ENCODE measurements at regions not wholly inside any gene's neighbourhood (a gene's known extent, or its start where the extent isn't known, plus 50 kb on each side); places are given as distances from the start of the nearest gene placed in this dataset.

GRCh38 chr14:41130274-41130673 is 476.4 kb upstream of the LRFN5 start:
- Histone ChIP-seq H3K23ac (ENCODE audit: low read length) (no peak overlapping the region), H3K18ac (ENCODE audit: low read length) (no peak overlapping the region), H2AFZ (ENCODE audit: insufficient read depth, low read length, poor library complexity) (no peak overlapping the region), H2BK5ac (ENCODE audit: low read depth, low read length, poor library complexity) (no peak overlapping the region), H2BK120ac (ENCODE audit: insufficient read depth, low read length, poor library complexity) (no peak overlapping the region), H3K9me3 (ENCODE audit: insufficient read depth, low read depth, low read length) (no peaks in the 10 kb centered on the region), H3K4ac (ENCODE audit: low read depth, low read length) (no peak overlapping the region), H3K27me3 (ENCODE audit: insufficient read depth, low read length) (no peaks in the 10 kb centered on the region), H3K4me1 (ENCODE audit: control insufficient read depth in 1 of 2, insufficient read depth in 2 of 2, low read length in 2 of 2) (no peaks in the 10 kb centered on the region), H4K12ac (ENCODE audit: low read depth, low read length) (no peak overlapping the region), H4K8ac (ENCODE audit: low read depth, low read length) (no peak overlapping the region), H3K79me2 (ENCODE audit: control insufficient read depth, insufficient read depth, low read length, poor library complexity) (no peaks in the 10 kb centered on the region), H3K27ac (ENCODE audit: low read depth, low read length) (no peak overlapping the region), H4K91ac (ENCODE audit: low read depth, low read length) (no peak overlapping the region), H3K4me2 (ENCODE audit: low read length) (no peak overlapping the region), H3K36me3 (ENCODE audit: control insufficient read depth in 1 of 2, insufficient read depth in 2 of 2, low read length in 2 of 2) (no peaks in the 10 kb centered on the region), H2AK5ac (ENCODE audit: low read length) (no peak overlapping the region), H3K9ac (ENCODE audit: low read length) (no peak overlapping the region), H2BK12ac (ENCODE audit: low read length) (no peak overlapping the region), H3K4me3 (ENCODE audit: low read depth, low read length) (no peak overlapping the region), H3K79me1 (ENCODE audit: low read length) (no peaks in the 10 kb centered on the region), H3K14ac (ENCODE audit: low read length) (no peak overlapping the region)
- WGBS (ENCODE audit: extremely low coverage, insufficient coverage, insufficient read length) = no CpG with 5 or more reads among the region's 2 CpGs
- no peak for DNase-seq

GRCh38 chr14:41120402-41120801 is 486.3 kb upstream of the LRFN5 start:
- Histone ChIP-seq H3K23ac (ENCODE audit: low read length) (no peak overlapping the region), H3K4ac (ENCODE audit: low read depth, low read length) (no peak overlapping the region), H3K18ac (ENCODE audit: low read length) (no peak overlapping the region), H3K4me2 (ENCODE audit: low read length) (no peak overlapping the region), H3K9ac (ENCODE audit: low read length) (no peak overlapping the region), H2BK120ac (ENCODE audit: insufficient read depth, low read length, poor library complexity) (no peak overlapping the region), H2BK5ac (ENCODE audit: low read depth, low read length, poor library complexity) (no peak overlapping the region), H3K79me2 (ENCODE audit: control insufficient read depth, insufficient read depth, low read length, poor library complexity) (no peaks in the 10 kb centered on the region), H3K27me3 (ENCODE audit: insufficient read depth, low read length) (no peaks in the 10 kb centered on the region), H3K4me3 (ENCODE audit: low read depth, low read length) (no peak overlapping the region), H3K79me1 (ENCODE audit: low read length) (no peaks in the 10 kb centered on the region), H3K14ac (ENCODE audit: low read length) (no peak overlapping the region), H3K36me3 (ENCODE audit: control insufficient read depth in 1 of 2, insufficient read depth in 2 of 2, low read length in 2 of 2) (no peaks in the 10 kb centered on the region), H3K9me3 (ENCODE audit: insufficient read depth, low read depth, low read length) (no peaks in the 10 kb centered on the region), H3K27ac (ENCODE audit: low read depth, low read length) (no peak overlapping the region), H4K91ac (ENCODE audit: low read depth, low read length) (no peak overlapping the region), H2BK12ac (ENCODE audit: low read length) (no peak overlapping the region), H4K8ac (ENCODE audit: low read depth, low read length) (no peak overlapping the region), H4K12ac (ENCODE audit: low read depth, low read length) (no peak overlapping the region), H2AK5ac (ENCODE audit: low read length) (no peak overlapping the region), H3K4me1 (ENCODE audit: control insufficient read depth in 1 of 2, insufficient read depth in 2 of 2, low read length in 2 of 2) (no peaks in the 10 kb centered on the region), H2AFZ (ENCODE audit: insufficient read depth, low read length, poor library complexity) (no peak overlapping the region)
- DNase-seq = no peak
- WGBS (ENCODE audit: extremely low coverage, insufficient coverage, insufficient read length) = no CpG with 5 or more reads among the region's 4 CpGs

GRCh38 chr14:41096131-41096530 is 510.5 kb upstream of the LRFN5 start:
- Histone ChIP-seq H3K4me2 (ENCODE audit: low read length) (no peak overlapping the region), H3K23ac (ENCODE audit: low read length) (no peak overlapping the region), H3K27me3 (ENCODE audit: insufficient read depth, low read length) (no peaks in the 10 kb centered on the region), H2BK12ac (ENCODE audit: low read length) (no peak overlapping the region), H3K27ac (ENCODE audit: low read depth, low read length) (no peak overlapping the region), H2AFZ (ENCODE audit: insufficient read depth, low read length, poor library complexity) (no peak overlapping the region), H2BK120ac (ENCODE audit: insufficient read depth, low read length, poor library complexity) (no peak overlapping the region), H4K12ac (ENCODE audit: low read depth, low read length) (no peak overlapping the region), H3K36me3 (ENCODE audit: control insufficient read depth in 1 of 2, insufficient read depth in 2 of 2, low read length in 2 of 2) (no peaks in the 10 kb centered on the region), H3K4me3 (ENCODE audit: low read depth, low read length) (no peak overlapping the region), H3K18ac (ENCODE audit: low read length) (no peak overlapping the region), H3K14ac (ENCODE audit: low read length) (no peak overlapping the region), H2BK5ac (ENCODE audit: low read depth, low read length, poor library complexity) (no peak overlapping the region), H3K4me1 (ENCODE audit: control insufficient read depth in 1 of 2, insufficient read depth in 2 of 2, low read length in 2 of 2) (no peaks in the 10 kb centered on the region), H4K8ac (ENCODE audit: low read depth, low read length) (no peak overlapping the region), H3K9me3 (ENCODE audit: insufficient read depth, low read depth, low read length) (no peaks in the 10 kb centered on the region), H3K79me1 (ENCODE audit: low read length) (no peaks in the 10 kb centered on the region), H2AK5ac (ENCODE audit: low read length) (no peak overlapping the region), H3K79me2 (ENCODE audit: control insufficient read depth, insufficient read depth, low read length, poor library complexity) (no peaks in the 10 kb centered on the region), H4K91ac (ENCODE audit: low read depth, low read length) (no peak overlapping the region), H3K4ac (ENCODE audit: low read depth, low read length) (no peak overlapping the region), H3K9ac (ENCODE audit: low read length) (no peak overlapping the region)
- DNase-seq = no peak
- no CpG with 5 or more reads among the region's 4 CpGs for WGBS (ENCODE audit: extremely low coverage, insufficient coverage, insufficient read length)

GRCh38 chr14:41087056-41087455 is 519.6 kb upstream of the LRFN5 start:
- H2AK5ac ChIP-seq (ENCODE audit: low read length) = no peak overlapping the region
- H2AFZ ChIP-seq (ENCODE audit: insufficient read depth, low read length, poor library complexity) = no peak overlapping the region
- no peak overlapping the region for H2BK5ac ChIP-seq (ENCODE audit: low read depth, low read length, poor library complexity)
- no peaks in the 10 kb centered on the region for H3K79me2 ChIP-seq (ENCODE audit: control insufficient read depth, insufficient read depth, low read length, poor library complexity)
- no peaks in the 10 kb centered on the region for H3K79me1 ChIP-seq (ENCODE audit: low read length)
- H3K14ac ChIP-seq (ENCODE audit: low read length) = no peak overlapping the region
- H3K23ac ChIP-seq (ENCODE audit: low read length) = no peak overlapping the region
- H3K27me3 ChIP-seq (ENCODE audit: insufficient read depth, low read length) = no peaks in the 10 kb centered on the region
- no peak for DNase-seq
- H3K9me3 ChIP-seq (ENCODE audit: insufficient read depth, low read depth, low read length) = no peaks in the 10 kb centered on the region
- H3K36me3 ChIP-seq (ENCODE audit: control insufficient read depth in 1 of 2, insufficient read depth in 2 of 2, low read length in 2 of 2) = peaks cover 0 to 4% of the 10 kb centered on the region in 2 experiments
- H3K27ac ChIP-seq (ENCODE audit: low read depth, low read length) = no peak overlapping the region
- no CpG with 5 or more reads among the region's 3 CpGs for WGBS (ENCODE audit: extremely low coverage, insufficient coverage, insufficient read length)
- H3K4me3 ChIP-seq (ENCODE audit: low read depth, low read length) = no peak overlapping the region
- no peak overlapping the region for H4K91ac ChIP-seq (ENCODE audit: low read depth, low read length)
- H3K4me1 ChIP-seq (ENCODE audit: control insufficient read depth in 1 of 2, insufficient read depth in 2 of 2, low read length in 2 of 2) = no peaks in the 10 kb centered on the region
- H3K4ac ChIP-seq (ENCODE audit: low read depth, low read length) = no peak overlapping the region
- H2BK120ac ChIP-seq (ENCODE audit: insufficient read depth, low read length, poor library complexity) = no peak overlapping the region
- no peak overlapping the region for H2BK12ac ChIP-seq (ENCODE audit: low read length)
- H4K8ac ChIP-seq (ENCODE audit: low read depth, low read length) = no peak overlapping the region
- no peak overlapping the region for H4K12ac ChIP-seq (ENCODE audit: low read depth, low read length)
- no peak overlapping the region for H3K4me2 ChIP-seq (ENCODE audit: low read length)
- H3K9ac ChIP-seq (ENCODE audit: low read length) = no peak overlapping the region
- no peak overlapping the region for H3K18ac ChIP-seq (ENCODE audit: low read length)

Measured in trophoblast cell (in vitro differentiated cells and primary cell).